Endothelial cell of umbilical vein (primary cell): ENCODE measurements at regions not wholly inside any gene's neighbourhood (a gene's known extent, or its start where the extent isn't known, plus 50 kb on each side); places are given as distances from the start of the nearest gene placed in this dataset.

ENCODE experiments used
- CTCF ChIP-seq, 2 donors: IDR thresholded peaks; 1 replicate in 1 of 2; 2 replicates in 1 of 2; pipeline ENCODE4 v1.5.1; 2011; ENCODE audit warnings: low read length in 2 of 2, mild to moderate bottlenecking in 2 of 2, moderate library complexity in 2 of 2, control low read depth in 1 of 2, inconsistent platforms in 1 of 2, low read depth in 1 of 2; ENCODE audit not compliant: insufficient read depth in 1 of 2; ENCODE audit errors: extremely low read depth in 1 of 2
- EZH2 ChIP-seq: IDR thresholded peaks from 2 replicates; pipeline ENCODE4 v1.6.1; 2012; ENCODE audit warnings: borderline replicate concordance, low read depth, mild to moderate bottlenecking, moderate library complexity, low read length, inconsistent platforms; ENCODE audit not compliant: severe bottlenecking
- FOS ChIP-seq: IDR thresholded peaks from 2 replicates; pipeline ENCODE4 v1.6.1; 2011; ENCODE audit warnings: mild to moderate bottlenecking, low read length, moderate library complexity, borderline replicate concordance; ENCODE audit not compliant: insufficient read depth
- MYC ChIP-seq: IDR thresholded peaks from one replicate; pipeline ENCODE4 v1.6.1; 2011; ENCODE audit warnings: mild to moderate bottlenecking, low read depth, low read length
- POLR2A ChIP-seq: IDR thresholded peaks from 2 replicates; pipeline ENCODE4 v1.6.1; 2012; ENCODE audit warnings: low read depth, mild to moderate bottlenecking, control low read depth, low read length
- POLR2AphosphoS5 ChIP-seq: IDR thresholded peaks from 2 replicates; pipeline ENCODE4 v1.6.1; 2012; ENCODE audit warnings: low read depth, mild to moderate bottlenecking, control low read depth, low read length, moderate library complexity; ENCODE audit not compliant: insufficient read depth
- TF ChIP-seq, protein P1 (sequence below): IDR thresholded peaks from 2 replicates; pipeline ENCODE4 v1.6.1; 2011; ENCODE audit not compliant: insufficient read depth, insufficient read length

DNA sequence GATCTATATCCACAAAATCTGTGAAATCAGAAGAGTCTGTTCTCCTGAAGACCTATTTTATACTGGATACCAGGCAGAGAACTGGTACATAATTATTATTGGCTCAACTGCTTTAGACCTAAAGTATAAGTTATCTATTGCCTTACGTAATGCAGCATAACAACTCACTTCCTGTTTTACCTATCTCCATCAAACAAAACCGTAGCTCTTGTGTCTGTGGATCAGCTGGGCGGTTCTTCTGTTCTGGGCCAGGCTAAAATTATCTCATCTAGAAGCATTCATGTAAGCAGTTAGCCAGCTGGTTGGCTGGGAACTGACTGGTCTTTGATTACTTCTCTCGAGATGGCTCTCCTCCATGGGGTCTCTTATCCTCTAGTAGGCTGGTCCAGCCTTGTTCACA, 57.8 kb downstream of the PPP1R2C start:
- TF ChIP-seq POLR2A, result no peak
- TF ChIP-seq EZH2, result no peak
- no peak for TF ChIP-seq MYC
- TF ChIP-seq CTCF (IDR thresholded peaks at IDR 0.05; ENCODE audit: extremely low read depth in 1 of 2, insufficient read depth in 1 of 2, low read depth in 1 of 2, low read length in 2 of 2), result no peak
- TF ChIP-seq POLR2AphosphoS5, result no peak
- TF ChIP-seq FOS, result no peak
- TF ChIP-seq, protein P1, sequence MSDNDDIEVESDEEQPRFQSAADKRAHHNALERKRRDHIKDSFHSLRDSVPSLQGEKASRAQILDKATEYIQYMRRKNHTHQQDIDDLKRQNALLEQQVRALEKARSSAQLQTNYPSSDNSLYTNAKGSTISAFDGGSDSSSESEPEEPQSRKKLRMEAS, result no peak
